ENCODE measurements at regions not wholly inside any gene's neighbourhood (a gene's known extent, or its start where the extent isn't known, plus 50 kb on each side); places are given as distances from the start of the nearest gene placed in this dataset.
A peak's percentile ranks its signal among the peaks of the same experiment; 100 is the strongest.

DNA sequence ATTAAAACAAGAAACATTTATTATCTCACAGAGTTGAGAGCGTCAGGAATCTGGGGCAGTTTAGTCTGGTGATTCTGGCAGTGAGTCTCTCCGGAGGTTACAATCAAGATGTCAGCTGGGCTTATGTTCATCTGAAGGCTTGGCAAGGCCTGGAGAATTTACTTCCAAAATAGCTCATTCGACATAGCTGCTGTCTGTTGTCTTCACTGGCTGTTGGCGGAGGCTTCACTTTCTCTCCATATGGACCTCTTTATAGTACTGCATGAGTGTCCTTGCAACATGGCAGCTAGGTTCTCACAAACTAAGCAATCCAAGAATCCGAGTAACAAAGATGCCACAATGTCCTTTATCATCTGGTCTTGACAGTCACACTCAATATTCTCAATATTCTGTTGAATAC lies 70.2 kb upstream of the ADGRL3 start:
- TF ChIP-seq, protein P1, sequence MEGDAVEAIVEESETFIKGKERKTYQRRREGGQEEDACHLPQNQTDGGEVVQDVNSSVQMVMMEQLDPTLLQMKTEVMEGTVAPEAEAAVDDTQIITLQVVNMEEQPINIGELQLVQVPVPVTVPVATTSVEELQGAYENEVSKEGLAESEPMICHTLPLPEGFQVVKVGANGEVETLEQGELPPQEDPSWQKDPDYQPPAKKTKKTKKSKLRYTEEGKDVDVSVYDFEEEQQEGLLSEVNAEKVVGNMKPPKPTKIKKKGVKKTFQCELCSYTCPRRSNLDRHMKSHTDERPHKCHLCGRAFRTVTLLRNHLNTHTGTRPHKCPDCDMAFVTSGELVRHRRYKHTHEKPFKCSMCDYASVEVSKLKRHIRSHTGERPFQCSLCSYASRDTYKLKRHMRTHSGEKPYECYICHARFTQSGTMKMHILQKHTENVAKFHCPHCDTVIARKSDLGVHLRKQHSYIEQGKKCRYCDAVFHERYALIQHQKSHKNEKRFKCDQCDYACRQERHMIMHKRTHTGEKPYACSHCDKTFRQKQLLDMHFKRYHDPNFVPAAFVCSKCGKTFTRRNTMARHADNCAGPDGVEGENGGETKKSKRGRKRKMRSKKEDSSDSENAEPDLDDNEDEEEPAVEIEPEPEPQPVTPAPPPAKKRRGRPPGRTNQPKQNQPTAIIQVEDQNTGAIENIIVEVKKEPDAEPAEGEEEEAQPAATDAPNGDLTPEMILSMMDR (IDR thresholded peaks at IDR 0.05; ENCODE audit: insufficient read depth, low read depth, low read length, missing control alignments) = no peak
- H3K4me3 ChIP-seq (ENCODE audit: low read length) = no peak overlapping the region
- DNase-seq (ENCODE audit: low read depth) = no peak

DNA sequence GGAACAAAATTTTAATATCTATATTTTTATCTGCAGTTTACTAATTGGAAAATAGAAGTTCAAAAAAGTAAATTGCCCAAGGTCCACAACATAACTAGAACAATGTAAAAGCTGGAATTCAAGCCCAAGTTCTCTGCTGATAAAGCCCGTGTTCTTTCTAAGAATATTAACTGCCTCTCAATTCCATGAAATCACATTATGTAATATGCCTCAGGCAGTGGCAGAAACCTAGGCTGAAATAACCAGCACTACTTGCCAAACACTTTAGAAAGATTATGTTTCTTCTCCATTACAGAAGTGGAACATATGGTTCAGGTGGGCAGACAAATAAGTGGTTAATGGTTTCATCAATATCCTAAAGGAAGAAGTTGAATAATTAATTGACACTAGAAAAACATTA lies 56.7 kb upstream of the ADGRL3 start:
- TF ChIP-seq, protein P1 (IDR thresholded peaks at IDR 0.05; ENCODE audit: insufficient read depth, low read depth, low read length, missing control alignments) = no peak
- no peak overlapping the region for H3K4me3 ChIP-seq (ENCODE audit: low read length)
- DNase-seq (ENCODE audit: low read depth) = peak; percentile 41

DNA sequence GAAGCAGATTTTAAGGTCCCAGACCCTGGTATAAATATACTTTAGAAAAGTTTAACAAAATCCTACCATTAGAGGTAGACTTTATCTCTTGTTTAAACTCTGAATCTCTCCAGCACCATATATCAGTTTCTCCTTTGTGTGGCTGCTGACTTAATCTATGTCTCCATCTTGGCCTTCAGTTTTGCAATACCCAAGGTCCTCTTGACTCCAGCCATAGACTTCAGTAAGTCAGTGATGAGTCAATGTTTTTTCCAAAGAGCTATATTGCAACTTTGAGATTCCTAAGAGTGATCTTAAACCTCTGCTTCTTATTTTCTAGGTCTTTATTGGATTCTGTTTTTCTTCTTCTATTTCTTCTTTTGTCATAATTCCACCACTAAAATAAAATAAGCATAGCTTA lies 50.8 kb upstream of the ADGRL3 start:
- TF ChIP-seq, protein P1 (IDR thresholded peaks at IDR 0.05; ENCODE audit: insufficient read depth, low read depth, low read length, missing control alignments) = no peak
- DNase-seq (ENCODE audit: low read depth) = peak; percentile 81
- H3K4me3 ChIP-seq (ENCODE audit: low read length) = no peak overlapping the region
